ENCODE measurements at regions not wholly inside any gene's neighbourhood (a gene's known extent, or its start where the extent isn't known, plus 50 kb on each side); places are given as distances from the start of the nearest gene placed in this dataset.

DNA sequence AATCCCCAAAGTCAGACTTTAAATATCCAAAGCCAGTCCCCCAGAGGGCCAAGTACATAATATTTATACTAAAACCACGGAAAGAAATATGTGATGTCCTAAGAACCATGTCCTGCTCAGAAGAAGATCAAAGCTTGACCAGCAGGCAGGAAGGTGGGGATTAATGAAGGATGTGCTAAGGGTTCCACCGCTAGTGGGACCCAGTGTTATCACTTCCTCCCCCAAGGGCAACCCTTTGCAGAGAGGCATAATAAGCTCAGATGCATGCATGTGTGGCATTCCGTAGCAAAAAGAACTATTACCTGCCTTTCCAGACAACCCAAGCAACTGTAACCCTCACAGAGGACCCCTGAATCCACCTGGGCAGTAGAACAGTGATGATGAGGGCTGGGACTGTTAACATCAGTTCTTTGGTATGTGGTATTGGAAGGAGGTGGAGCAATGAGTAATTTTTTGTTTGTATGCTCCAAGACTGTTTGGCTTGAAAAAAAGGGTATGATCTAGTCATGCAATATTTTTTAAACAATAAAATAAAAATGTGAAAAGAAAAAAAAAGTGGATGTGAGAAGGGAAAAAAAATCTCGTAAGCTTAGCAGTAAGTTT lies 71.7 kb upstream of the ETV6 start:
- H3K9me3 ChIP-seq (replicated peaks; ENCODE audit: control insufficient read depth, insufficient read depth, low read depth, low read length): no peaks in the 10 kb centered on the region; the same call in 1 of the 2 replicates
- H3K9me1 ChIP-seq (ENCODE audit: control insufficient read depth, insufficient read depth, low read length): no peaks in the 10 kb centered on the region
- H3K9ac ChIP-seq (ENCODE audit: insufficient read depth in 1 of 2, low read depth in 2 of 2, low read length in 2 of 2): no peak overlapping the region
- no peaks in the 10 kb centered on the region for H4K20me1 ChIP-seq (replicated peaks; ENCODE audit: control insufficient read depth, insufficient read depth, low read length)
- no peak for DNase-seq (ENCODE audit: extremely low read depth in 1 of 4, low spot score in 3 of 4)
- no peak overlapping the region for H3K4me2 ChIP-seq (ENCODE audit: insufficient read depth, low read length)
- WGBS (ENCODE audit: insufficient coverage, low coverage, missing lambda C conversion rate): 0% methylated on average over 4 of the region's 4 CpGs
- no TSS peak for BruUV-seq (replicated peaks)
- no peaks in the 10 kb centered on the region for H3K27me3 ChIP-seq (ENCODE audit: control insufficient read depth in 2 of 2, insufficient read depth in 2 of 2, low read length in 2 of 2)
- POLR2A ChIA-PET: interaction anchor here (0.8 kb wide), 1 partner anchor 8 kb away, joined by 3 read pairs; no protein-coding TSS in a partner anchor
- H3K79me2 ChIP-seq (ENCODE audit: control insufficient read depth, insufficient read depth, low read length): no peaks in the 10 kb centered on the region
- no peak for FAIRE-seq
- in situ Hi-C loops (cut with MboI): no loop called here
- intact Hi-C loops (cut with micrococcal nuclease): no loop called here
- no peaks in the 10 kb centered on the region for H3K36me3 ChIP-seq (ENCODE audit: control insufficient read depth, insufficient read depth, low read length)
- no peak overlapping the region for H3K27ac ChIP-seq (ENCODE audit: extremely low read depth, low read depth, low read length)
- CTCF ChIA-PET (ENCODE audit: low intra/inter-chr PET ratio): no interaction called here
- no peak for ATAC-seq
- no peaks in the 10 kb centered on the region for H3K4me1 ChIP-seq (replicated peaks in 1 of 2; ENCODE audit: control insufficient read depth in 2 of 2, insufficient read depth in 2 of 2, low read length in 2 of 2)
- no peak overlapping the region for H3K4me3 ChIP-seq
- H2AFZ ChIP-seq (ENCODE audit: low read depth, low read length): no peak overlapping the region
- TF ChIP-seq KAT2B (IDR thresholded peaks at IDR 0.05; ENCODE audit: low read depth, low read length) (no peak), SNRNP70 (optimal IDR thresholded peaks at IDR 0.05; ENCODE audit: low read depth, low read length) (no peak), CBFB (CRISPR knock-in tag; IDR thresholded peaks at IDR 0.05) (no peak), TCF7 (IDR thresholded peaks at IDR 0.05; ENCODE audit: borderline replicate concordance) (no peak), THRB (CRISPR knock-in tag; conservative IDR thresholded peaks at IDR 0.05) (no peak), TCF3 (CRISPR knock-in tag; IDR thresholded peaks at IDR 0.05) (no peak), ZBTB40 (IDR thresholded peaks at IDR 0.05) (no peak), ZBTB40 (CRISPR knock-in tag; IDR thresholded peaks at IDR 0.05) (no peak), TCF7L2 (IDR thresholded peaks at IDR 0.05; ENCODE audit: low read depth, low read length) (no peak)

All from K562 (cell line).